ENCODE measurements at regions not wholly inside any gene's neighbourhood (a gene's known extent, or its start where the extent isn't known, plus 50 kb on each side); places are given as distances from the start of the nearest gene placed in this dataset.
A peak's percentile ranks its signal among the peaks of the same experiment; 100 is the strongest.

DNA sequence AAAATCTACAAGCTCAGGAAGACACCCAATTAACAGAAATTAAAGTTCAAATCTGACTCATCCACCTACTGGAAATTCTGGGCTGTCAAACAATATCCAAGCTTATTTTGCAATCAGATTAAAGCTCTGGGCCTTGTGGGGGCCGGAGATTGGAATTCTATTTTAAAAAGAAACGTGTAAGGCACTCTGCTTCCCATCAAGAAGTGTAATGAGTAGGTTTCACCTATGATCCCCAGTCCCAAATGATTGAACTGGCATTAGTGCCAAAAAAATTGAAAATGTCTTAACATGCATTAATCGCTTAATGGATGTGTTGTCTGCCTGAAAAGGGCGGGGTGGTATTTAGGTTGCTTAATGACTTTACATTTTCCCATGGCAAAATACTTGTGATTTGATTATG lies 542.4 kb upstream of the BTBD3 start:
- TF ChIP-seq, protein P1, sequence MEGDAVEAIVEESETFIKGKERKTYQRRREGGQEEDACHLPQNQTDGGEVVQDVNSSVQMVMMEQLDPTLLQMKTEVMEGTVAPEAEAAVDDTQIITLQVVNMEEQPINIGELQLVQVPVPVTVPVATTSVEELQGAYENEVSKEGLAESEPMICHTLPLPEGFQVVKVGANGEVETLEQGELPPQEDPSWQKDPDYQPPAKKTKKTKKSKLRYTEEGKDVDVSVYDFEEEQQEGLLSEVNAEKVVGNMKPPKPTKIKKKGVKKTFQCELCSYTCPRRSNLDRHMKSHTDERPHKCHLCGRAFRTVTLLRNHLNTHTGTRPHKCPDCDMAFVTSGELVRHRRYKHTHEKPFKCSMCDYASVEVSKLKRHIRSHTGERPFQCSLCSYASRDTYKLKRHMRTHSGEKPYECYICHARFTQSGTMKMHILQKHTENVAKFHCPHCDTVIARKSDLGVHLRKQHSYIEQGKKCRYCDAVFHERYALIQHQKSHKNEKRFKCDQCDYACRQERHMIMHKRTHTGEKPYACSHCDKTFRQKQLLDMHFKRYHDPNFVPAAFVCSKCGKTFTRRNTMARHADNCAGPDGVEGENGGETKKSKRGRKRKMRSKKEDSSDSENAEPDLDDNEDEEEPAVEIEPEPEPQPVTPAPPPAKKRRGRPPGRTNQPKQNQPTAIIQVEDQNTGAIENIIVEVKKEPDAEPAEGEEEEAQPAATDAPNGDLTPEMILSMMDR (IDR thresholded peaks at IDR 0.05) = no peak
- intact Hi-C loops (cut with DNase I, micrococcal nuclease) = no loop called here

GRCh38 chr20:11375966-11376365 lies 541.7 kb upstream of the BTBD3 start:
- ATAC-seq = peak; percentile 89
- peak in 1 of 3 donors; percentile 13 for DNase-seq
- Histone ChIP-seq H3K4me3 (no peak overlapping the region), H3K36me3 (ENCODE audit: low read depth) (no peaks in the 10 kb centered on the region), H3K4me1 (ENCODE audit: low read depth) (peaks cover 6% of the 10 kb centered on the region), H3K9me3 (no peaks in the 10 kb centered on the region)
- TF ChIP-seq, protein P1 (IDR thresholded peaks at IDR 0.05) = no peak
- intact Hi-C loops (cut with DNase I, micrococcal nuclease) = no loop called here

More for the DNA sequence above, 542.4 kb upstream of the BTBD3 start:
- Histone ChIP-seq H3K4me3 (no peak overlapping the region), H3K4me1 (ENCODE audit: low read depth) (peaks cover 6% of the 10 kb centered on the region), H3K9me3 (no peaks in the 10 kb centered on the region), H3K36me3 (ENCODE audit: low read depth) (no peaks in the 10 kb centered on the region)
- DNase-seq (no peak), ATAC-seq (no peak)

DNA sequence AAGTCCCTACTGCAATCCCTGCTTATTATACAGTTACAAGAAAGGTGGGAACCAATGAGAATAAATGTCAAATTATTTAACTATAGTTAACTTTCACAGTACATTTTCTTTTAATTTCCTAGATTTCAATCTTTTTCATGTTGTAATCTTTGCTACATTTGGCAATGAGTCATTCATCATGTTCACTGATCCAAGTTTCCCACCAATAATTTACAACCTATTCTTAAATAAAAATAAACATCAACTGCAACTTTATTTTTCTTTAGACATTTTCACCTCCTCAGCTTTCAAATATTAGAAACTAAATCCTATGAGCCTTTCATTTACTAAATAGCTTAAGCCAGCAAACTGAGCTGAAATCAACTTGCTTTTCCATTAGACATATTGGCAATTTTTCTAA lies 541.3 kb upstream of the BTBD3 start:
- Histone ChIP-seq H3K9me3 (no peaks in the 10 kb centered on the region), H3K4me1 (ENCODE audit: low read depth) (peaks cover 6% of the 10 kb centered on the region), H3K36me3 (ENCODE audit: low read depth) (no peaks in the 10 kb centered on the region), H3K4me3 (no peak overlapping the region)
- ATAC-seq = no peak
- no peak for DNase-seq
- TF ChIP-seq, protein P1 (IDR thresholded peaks at IDR 0.05) = no peak
- intact Hi-C loops (cut with DNase I, micrococcal nuclease) = no loop called here

DNA sequence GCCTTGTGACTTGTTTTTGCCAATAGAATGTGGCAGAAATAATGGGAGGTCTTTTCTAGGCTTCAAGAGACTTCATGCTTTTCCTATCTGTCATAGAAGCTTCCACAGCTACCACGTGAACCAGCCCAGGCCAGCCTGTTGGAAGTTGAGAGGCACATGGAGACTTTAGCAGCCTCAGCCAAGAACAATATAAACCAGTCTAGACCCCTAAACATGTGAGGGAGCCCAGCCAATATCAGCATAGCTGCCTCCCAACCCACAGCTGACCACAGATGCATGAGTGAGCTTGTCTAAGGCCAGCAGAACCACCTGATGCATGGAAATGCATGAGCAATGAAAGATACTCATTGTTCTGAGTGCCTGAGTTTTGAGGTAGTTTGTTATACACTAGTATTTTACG lies 540.7 kb upstream of the BTBD3 start:
- ATAC-seq = no peak
- H3K9me3 ChIP-seq = no peaks in the 10 kb centered on the region
- TF ChIP-seq, protein P1 (IDR thresholded peaks at IDR 0.05) = no peak
- H3K36me3 ChIP-seq (ENCODE audit: low read depth) = no peaks in the 10 kb centered on the region
- H3K4me3 ChIP-seq = no peak overlapping the region
- peaks cover 6% of the 10 kb centered on the region for H3K4me1 ChIP-seq (ENCODE audit: low read depth)
- intact Hi-C loops (cut with DNase I, micrococcal nuclease) = no loop called here
- DNase-seq = no peak

DNA sequence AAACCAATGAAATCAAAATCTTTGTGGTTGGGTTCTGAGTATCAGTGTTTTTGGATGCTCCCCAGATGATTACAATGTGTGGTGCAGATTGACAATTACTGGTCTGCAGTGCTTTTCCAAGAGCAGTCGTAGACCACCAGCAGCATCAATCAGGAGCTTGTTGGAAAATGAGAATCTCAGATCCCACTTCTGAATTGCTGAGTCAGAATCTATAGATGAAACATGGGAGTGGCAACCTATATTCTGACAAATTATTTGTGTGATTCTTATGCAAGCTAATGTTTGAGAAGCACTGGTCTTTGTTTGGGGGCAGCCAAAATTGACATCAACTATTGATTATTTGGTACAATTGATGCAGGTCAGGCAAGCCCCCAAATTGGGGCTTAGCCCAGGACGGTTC lies 539.9 kb upstream of the BTBD3 start:
- intact Hi-C loops (cut with DNase I, micrococcal nuclease) = no loop called here
- no peak for ATAC-seq
- Histone ChIP-seq H3K4me3 (no peak overlapping the region), H3K4me1 (ENCODE audit: low read depth) (peaks cover 6% of the 10 kb centered on the region), H3K9me3 (no peaks in the 10 kb centered on the region), H3K36me3 (ENCODE audit: low read depth) (no peaks in the 10 kb centered on the region)
- no peak for DNase-seq
- TF ChIP-seq, protein P1 (IDR thresholded peaks at IDR 0.05) = no peak

GRCh38 chr20:11378252-11378651 lies 539.4 kb upstream of the BTBD3 start:
- no peak for ATAC-seq
- Histone ChIP-seq H3K4me1 (ENCODE audit: low read depth) (peaks cover 6% of the 10 kb centered on the region), H3K36me3 (ENCODE audit: low read depth) (no peaks in the 10 kb centered on the region), H3K4me3 (no peak overlapping the region), H3K9me3 (no peaks in the 10 kb centered on the region)
- TF ChIP-seq, protein P1 (IDR thresholded peaks at IDR 0.05) = no peak
- no peak for DNase-seq
- intact Hi-C loops (cut with DNase I, micrococcal nuclease) = no loop called here

All from mucosa of descending colon (tissue), 3 donors.